ENCODE measurements at regions not wholly inside any gene's neighbourhood (a gene's known extent, or its start where the extent isn't known, plus 50 kb on each side); places are given as distances from the start of the nearest gene placed in this dataset.
"Not testable (repeated sequence)": the region's sequence is repeated elsewhere in the genome, so short reads cannot be mapped to it uniquely, and the experiment has no call there.

DNA sequence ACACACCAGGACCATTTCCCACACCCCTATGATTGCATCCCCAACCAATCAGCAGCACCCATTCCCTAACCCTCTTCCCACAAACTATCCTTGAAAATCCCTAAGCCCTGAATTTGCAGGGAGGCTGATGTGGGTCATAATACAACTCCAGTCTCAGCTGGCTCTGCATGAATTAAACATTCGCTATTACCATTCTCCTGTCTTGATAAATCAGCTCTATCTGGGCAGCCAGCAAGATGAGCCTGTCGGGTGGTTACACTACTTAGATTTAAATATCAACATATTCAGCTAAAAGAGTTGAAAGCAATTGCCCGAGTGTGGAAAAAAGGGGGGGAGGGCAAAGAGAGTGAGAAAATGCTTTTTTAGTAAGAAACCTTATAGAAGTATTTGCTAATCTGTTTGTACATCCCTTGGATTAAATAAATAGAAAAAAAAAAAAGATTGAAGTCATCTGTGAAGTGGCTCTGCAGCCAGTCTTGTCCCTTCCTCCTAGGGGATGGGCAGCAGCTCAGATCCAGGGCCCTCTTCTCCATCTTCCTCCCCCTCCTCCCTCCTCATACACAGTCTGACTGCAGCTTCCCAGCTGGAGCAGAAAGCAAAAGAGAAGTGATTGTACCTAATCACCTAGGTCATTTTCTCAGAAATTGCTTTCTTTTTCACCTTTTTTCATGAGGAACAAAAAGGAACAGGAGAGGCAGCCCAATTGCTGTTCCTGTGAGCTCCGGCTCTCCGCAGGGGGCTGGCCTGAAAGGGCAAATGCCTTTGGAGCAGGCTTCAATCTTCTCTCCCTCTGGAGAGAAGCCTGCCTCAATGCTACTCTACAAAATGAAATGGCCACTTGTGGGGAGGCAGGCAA, 356.6 kb upstream of the SULF2 start:
- DNase-seq = no peak

DNA sequence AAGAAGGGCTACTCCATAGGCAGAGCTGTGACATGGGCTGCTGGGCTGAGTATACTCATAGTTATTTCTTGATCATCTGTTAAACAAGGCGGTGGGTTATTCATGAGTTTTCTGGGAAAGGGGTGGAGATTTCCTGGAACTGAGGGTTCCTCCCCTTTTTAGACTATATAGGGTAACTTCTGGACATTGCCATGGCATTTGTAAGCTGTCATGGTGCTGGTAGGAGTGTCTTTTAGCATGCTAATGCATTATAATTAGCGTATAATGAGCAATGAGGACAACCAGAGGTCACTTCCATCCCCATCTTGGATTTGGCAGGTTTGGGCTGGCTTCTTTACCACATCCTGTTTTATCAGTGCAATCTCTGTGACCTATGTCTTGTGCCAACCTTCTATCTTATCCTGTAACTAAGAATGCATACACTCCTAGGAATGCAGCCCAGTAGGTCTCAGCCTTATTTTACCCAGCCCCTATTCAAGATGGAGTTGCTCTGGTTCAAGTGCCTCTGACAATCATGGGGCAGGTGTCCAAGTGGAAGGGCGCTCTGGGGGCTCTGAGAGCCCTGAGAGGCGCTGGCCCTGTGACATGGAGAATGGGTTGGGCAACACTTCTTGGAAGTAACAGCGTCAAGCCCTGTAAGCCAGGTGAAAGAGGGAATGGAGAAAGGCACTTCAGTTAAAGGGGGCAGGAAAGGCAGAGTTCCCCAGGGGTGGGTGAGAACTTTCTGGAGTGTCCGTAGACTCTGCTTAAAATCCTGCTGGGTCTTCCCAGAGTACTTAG, 354.2 kb upstream of the SULF2 start:
- DNase-seq = peak in 1 of 2 experiments; percentile 6

DNA sequence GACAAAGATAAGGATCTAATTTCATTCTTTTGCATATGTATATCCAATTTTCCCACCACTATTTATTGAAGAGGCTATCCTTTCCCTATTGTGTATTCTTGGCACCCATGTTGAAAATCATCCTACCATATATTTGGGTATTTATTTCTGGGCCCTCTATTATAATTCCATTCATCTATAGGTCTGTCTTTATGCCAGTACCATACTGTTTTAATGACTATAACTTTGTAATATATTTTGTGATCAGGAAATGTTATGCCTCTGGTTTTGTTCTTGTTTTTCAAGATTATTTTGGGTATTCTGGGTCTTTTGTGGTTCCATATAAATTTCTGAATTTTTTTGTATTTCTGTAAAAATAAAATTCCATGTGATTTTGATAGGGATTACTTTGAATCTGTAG, 347.6 kb upstream of the SULF2 start:
- DNase-seq = no peak

DNA sequence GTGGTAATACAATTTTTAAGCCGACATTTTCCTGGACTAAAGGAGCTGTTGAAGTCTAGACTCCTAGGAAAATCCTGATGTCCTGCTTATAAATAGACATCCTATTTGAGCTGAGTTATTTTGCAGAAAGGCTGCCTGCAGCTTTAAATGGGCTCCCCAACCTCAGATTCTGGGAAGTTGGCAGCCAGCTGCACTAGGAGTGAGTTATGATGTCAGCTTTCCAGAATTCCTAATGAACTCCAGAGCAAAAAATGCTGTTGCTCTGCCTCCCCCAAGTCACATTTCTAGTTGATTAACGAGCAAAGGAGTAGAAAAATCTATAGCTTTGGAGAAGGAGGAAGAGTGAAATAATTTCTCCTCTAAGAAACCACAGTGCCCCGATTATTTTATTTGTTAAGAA, 346.3 kb upstream of the SULF2 start:
- no peak for DNase-seq

DNA sequence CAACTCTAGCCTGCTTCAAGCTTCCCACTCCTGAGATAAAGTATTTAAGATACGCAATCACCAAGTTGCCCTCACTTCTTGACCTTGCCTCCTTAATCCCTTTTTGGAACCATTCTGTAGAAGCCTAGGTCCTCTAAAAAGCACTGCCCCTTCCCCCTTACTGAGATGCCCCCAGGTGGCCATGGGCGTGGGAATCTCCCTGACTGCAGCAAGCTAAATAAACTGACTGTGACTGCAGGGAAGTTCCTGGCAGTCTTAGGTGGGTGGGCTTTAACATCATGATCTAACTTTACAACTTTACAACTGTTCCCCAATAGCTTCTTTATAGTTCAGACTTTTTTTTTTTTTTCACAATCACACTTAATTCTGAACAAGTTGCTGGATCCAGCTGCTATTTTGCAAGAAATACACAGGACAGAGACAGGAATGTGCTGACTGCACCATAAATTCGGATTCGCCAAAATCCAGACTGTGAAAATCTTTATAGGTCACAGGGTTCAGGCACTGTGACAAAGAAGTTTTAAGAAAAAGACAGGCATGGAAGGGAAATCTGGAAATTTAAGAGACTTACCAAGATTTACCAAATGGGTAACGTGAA, 344.2 kb upstream of the SULF2 start:
- no peak for DNase-seq

DNA sequence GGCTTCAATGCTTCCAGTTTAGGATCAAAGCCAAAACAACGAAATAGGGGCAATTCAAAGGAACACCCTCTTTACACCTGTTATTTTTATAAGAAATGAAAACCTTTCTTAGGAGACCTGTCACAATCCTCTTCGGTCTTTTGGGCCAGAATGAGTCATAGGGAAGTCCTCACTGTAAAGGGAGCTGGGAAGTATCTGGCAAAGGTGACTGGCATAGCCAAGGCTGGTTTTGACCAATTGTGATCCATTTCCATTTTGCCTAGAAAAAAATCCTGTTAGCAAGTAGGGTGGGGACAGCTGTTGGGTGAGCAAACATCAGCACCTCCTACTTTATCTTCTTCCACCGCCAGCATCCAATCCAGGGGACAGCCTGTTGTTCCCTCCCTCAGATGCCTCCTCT, 343.2 kb upstream of the SULF2 start:
- DNase-seq = no peak

DNA sequence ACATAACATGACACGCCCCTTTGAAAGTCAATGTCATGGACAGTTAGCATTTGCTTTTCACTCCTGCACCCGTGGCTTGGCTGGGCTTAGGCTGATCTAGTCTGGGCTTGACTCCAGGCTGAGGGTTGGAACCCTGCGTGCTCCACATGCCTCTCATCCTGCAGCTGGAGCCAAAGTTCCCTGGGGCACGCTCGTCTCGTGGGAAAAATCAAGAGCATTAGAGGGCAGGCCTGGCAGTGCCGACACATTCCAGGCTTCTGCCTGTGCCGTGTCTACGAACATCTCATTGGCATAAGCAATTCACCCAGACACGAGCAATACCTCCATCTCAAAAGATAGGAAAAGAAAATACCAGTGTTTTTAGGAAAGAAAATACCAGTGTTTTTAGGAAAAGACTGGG, 342.7 kb upstream of the SULF2 start:
- DNase-seq = not testable (repeated sequence)

DNA sequence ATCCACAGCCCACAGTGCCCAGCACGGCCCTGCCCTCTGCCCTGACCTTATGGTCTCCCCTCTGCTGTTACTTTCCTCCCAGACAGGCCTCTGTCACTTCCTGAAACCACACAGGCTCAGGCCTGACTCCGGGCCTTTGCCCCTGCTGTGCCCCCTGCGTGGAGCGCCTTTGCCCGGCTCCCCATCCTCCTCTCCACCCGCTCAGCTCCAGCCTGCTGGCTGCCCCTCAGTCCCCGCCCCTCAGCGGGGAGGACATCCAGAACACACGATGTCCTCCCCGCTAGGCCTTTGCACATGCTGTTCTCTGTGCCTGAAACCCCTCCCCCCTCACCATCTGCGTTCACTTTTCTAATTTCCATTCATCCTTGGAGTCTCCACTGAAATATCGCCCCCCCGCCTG, 341.9 kb upstream of the SULF2 start:
- not testable (repeated sequence) for DNase-seq

DNA sequence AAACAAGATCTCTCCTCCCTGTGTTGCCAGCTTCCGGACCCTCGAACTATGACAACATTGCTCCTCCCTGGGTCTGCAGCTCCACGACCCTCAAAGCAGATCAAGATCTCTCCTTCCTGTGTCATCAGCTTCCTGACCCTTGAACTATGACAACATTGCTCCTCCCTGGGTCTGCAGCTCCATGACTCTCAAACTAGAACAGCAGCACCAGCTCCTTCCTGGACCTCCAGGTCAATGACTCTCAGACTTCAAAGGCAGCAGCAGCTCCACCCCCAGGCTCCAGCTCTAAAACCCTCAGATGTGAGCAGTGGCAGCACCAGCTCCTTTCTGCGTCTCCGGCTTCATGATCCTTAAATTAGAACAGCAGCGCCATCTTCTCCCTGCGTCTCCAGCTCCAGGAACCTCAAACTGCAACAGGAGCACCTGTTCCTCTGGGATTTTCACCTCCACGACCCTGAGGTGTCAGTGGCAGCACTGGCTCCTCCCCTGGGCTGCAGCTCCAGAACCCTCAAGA, 341.0 kb upstream of the SULF2 start:
- no peak for DNase-seq

DNA sequence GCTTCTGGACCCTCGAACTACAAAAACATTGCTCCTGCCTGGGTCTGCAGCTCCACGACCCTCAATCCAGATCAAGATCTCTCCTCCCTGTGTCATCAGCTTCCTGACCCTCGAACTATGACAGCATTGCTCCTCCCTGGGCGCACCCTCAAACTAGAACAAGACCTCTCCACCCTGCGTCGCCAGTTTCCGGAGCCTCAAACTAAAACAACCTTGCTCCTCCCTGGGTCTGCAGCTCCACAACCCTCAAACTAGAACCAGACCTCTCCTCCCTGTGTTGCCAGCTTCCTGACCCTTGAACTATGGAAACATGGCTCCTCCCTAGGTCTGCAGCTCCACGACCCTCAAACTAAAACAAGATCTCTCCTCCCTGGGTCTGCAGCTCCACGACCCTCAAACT, 339.7 kb upstream of the SULF2 start:
- DNase-seq = no peak

DNA sequence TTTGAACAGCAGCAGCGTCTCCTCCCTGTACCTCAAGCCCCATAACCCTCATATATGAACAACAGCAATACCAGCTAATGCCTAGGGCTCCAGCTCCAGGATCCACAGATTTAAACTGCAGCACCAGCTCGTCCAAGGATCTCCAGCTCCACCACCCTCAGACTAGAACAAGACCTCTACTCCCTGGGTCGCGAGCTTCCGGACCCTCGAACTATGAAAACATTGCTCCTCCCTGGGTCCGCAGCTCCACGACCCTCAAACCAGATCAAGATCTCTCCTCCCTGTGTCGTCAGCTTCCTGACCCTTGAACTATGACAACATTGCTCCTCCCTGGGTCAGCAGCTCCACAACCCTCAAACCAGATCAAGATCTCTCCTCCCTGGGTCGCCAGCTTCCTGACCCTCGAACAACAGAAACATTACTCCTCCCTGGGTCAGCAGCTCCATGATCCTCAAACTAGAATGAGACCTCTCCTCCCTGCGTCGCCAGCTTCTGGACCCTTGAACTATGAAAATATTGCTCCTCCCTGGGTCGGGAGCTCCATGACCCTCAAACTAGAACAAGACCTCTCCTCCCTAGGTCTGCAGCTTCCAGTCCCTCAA, 339.0 kb upstream of the SULF2 start:
- DNase-seq = no peak

DNA sequence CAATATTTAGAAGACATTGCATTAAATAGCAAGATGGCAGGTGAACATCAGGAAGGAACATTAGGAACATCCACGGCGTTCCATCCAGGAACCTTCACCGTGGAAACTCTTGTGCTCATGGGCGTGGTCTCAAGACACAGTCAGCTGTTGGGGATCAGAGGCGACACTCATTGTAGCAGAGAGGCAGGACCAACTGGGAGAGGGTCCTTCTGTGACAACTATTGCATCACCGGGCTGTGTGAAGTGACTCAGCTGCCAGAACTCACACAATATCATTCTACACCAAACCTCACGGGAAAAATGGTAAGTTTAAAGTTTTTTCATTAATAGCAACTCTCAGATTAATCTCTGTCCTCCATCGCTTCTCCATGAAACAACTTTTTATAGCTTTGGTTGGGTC, 334.8 kb upstream of the SULF2 start:
- DNase-seq = no peak

DNA sequence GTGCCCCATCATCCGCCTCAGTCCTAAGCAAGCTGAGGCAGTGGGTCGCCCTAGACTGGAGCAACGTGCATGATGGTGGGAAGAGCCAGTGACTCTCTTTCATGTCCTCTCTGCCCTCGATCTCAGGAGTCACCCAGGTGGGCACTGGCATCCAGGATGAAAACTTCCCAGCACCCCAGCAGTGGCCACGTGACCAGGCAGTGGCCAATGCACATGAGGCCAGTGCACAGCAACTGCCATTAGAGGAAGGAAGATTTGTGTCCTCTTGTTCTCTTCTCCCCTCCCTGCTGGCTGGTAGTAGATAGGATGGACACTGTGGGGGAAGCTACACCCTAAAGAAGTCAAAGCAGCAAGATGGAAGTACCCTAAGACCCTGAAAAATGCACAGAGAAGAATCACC, 334.1 kb upstream of the SULF2 start:
- not testable (repeated sequence) for DNase-seq

DNA sequence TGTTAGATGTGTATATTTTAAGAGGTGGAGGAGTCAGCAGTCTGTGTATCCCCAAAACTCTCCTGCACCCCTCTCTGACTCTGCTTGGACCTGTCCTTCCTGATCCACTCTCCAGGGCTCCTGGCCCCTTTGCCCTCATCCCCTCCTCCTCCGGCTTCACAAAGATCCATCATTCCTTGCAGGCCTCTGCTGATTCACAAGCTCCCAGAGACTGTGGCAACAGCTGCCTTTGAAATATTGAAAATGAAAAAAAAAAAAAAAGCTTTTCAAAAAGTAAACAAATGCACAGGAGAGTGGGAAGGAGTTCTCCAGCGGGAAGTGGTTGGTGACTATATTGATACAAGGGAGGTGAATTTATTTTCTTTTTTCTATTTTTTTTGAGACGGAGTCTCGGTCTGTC, 330.2 kb upstream of the SULF2 start:
- no peak for DNase-seq

DNA sequence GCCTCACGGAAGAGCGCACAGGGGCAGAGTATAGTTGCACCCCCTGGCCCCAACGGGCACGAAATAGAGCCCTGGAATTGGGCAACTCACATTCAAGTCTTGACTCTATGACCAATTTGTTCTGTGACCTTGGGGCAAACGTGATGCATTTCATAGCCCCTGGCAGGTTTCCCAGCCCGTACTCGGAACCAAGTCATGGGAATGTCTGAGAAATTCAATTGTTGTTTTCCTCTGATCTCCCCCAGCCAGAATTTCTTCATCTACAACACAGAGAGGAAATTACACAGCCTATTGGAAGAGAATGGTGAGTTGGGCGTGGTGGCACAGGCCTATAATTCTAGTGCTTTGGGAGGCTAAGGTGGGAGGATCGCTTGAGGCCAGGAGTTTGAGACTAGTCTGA, 322.3 kb upstream of the SULF2 start:
- DNase-seq = no peak

DNA sequence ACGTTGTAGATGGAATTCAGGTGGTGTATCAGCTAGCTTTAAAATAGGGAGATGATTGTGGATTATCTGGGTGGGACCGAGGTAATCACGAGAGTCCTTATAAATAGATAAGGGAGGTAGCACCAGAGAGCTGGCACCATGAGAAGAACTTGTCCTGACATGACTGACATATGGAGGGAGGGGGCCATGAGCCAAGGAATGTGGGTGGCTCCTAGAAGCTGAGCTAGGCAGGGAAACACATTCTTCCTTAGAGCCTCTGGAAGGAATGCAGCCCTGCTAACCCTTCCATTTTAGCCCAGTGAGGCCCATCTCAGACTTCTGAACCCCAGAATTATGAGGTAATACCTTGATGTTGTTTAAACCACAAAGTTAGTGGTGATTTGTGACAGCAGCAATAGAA, 321.1 kb upstream of the SULF2 start:
- DNase-seq = no peak

DNA sequence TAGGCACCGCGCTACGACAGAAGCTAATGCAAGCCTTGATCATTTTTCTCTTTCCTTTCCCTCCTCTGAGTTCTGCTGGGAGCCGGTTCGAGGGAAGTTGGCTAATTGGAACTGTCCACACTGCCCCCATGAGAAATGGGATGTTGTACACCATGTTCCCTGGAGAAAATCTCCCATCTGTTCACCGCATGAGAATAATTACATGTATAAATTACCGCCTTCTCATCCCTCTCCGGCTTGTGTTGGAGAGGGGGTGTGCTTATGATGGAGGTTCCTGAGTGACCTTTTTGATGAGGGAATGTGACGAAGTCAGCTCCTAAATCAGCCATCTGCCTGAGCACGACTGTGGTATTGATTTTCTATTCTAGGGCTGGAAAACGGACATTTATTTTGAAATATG, 320.2 kb upstream of the SULF2 start:
- no peak for DNase-seq

DNA sequence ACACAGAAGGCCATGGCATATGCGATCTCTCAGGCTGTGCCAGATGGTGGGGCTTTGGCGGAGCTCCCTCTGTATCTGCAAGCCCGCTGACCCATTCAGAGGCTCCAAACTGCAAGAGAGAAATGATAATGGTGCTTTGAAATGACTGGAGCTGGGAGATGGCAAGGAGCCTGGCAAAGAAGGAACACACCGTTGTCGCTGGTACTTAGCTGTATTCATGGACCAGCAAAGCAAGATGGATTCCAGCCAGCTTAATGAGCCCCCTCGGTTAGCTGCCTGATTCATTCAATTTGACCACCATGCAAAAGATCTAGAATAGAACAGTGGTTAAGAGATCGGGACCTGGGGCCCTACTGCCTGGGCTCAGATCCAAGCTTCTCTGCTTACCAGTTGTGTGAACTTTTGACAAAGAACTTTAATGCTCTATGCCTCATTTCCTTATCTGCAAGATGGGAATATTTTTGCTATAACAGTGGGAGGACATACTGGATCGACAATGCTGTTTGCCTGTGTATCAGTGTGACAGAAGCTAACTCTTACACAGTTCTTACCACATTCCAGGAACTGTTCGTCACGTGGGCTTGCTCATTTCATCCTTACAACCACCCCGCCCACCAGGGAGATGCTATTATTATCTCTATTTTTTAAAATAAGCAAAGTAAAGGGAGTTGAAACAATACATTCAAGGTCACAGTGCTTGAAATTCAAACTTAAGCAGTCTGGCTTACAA, 317.8 kb upstream of the SULF2 start:
- DNase-seq = no peak

DNA sequence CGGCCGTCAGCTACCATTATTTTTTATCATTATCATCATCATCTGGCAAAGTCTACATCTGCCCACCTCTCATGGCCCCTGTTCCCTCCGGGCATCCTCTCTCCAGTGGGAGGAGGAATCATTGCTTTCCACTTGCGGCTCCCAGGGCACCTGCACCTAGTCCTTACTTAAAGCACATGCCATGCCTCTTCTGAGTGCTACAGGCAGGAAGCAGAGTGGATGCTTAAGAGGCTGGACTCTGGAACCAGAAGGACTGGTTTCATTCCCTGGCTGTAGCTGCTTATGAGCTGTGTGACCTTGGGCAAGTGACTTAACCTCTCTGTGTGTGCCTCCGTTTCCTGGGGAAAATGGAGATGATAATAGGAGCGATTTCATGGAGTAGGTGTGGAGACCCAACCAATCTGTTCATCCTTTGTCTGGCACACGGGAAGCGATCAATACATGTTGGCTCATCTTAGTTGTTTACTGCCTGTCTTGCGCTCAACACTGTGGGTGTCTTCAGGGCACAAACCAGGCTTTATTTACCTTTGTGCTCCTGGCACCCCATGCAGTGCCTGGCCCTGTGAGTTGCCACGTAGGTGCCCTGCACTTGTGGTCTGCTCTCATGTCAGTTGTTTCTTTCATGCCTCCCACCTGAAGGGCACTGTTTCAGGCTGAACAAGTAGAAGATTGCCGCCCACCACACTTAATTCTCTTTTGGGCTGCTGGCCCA, 317.0 kb upstream of the SULF2 start:
- no peak for DNase-seq

DNA sequence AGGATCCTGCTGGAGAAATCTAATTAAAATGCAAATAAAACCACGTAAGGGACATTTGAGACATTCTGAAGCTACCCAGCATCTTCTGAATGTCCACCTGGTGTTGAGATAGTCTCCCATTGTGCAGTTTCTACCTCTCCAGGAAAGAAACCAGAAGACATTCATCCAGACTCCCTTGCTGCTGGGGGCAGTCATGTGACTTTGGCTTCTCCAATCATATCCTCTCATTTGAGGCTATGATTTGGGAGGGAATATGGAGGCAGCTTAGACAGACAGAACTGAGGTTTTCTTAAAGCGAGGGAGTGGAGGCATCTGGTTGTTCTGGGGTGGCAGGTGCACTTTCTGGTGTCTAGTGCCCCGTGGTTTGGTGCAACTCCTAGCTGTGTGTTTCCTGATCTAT, 315.2 kb upstream of the SULF2 start:
- no peak for DNase-seq

DNA sequence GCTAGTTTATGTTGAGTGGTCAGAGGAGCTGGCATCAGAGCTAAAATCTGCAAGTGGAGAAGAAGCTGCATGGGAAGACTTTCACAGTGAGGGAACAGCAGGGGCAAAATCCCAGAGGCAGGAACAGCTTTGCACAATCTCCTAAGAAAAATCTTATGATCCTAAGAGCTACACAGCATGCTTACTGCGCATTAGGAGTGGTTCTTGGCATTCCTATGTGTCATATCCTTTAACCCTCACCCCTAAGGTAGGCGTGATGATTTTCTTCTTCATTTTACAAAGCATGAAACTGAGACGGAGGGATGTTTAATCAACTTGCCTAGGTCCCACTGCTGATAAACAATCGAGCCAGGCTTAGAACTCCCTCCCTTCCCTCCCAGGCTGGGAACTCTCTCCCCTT, 313.6 kb upstream of the SULF2 start:
- DNase-seq = no peak

DNA sequence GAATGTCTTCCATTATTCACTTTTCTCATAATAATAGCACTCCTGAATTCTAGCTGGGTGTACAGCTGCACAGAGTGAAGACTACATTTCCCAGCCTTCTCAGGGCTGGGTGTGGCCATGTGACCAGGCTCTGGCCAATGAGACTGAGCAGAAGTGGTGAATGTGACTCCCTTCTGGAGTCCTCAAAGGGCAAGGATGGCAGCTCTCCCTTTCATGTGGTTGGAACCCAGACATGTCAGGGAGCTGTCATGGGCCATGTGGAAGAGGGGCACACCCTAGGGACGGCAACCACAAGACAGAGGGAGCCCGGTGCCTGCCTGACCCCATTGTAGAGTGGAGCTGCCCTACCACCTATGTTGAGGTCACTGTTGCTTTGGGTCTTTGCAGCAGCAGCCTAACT, 312.8 kb upstream of the SULF2 start:
- DNase-seq = no peak
